GM18951 (cell line): ENCODE measurements at regions not wholly inside any gene's neighbourhood (a gene's known extent, or its start where the extent isn't known, plus 50 kb on each side); places are given as distances from the start of the nearest gene placed in this dataset.

Experiments
- POLR2A ChIP-seq: IDR thresholded peaks from 4 replicates; pipeline ENCODE4 v1.6.1; 2011; ENCODE audit warnings: mild to moderate bottlenecking; ENCODE audit not compliant: insufficient read length, insufficient read depth; ENCODE audit errors: extremely low read depth
- in situ Hi-C: fragments of 300-500 bp; cut with MboI; formaldehyde crosslinking; loops from one replicate; pipeline ENCODE4 v1.12.0; 2022; ENCODE audit warnings: low sequenced_read_pairs, mixed read lengths, inconsistent platforms; ENCODE audit not compliant: unreplicated experiment

GRCh38 chr19:29021232-29021916 lies 191.6 kb downstream of the UQCRFS1 start:
- TF ChIP-seq POLR2A, result no peak
- in situ Hi-C loops, result no loop called here

DNA sequence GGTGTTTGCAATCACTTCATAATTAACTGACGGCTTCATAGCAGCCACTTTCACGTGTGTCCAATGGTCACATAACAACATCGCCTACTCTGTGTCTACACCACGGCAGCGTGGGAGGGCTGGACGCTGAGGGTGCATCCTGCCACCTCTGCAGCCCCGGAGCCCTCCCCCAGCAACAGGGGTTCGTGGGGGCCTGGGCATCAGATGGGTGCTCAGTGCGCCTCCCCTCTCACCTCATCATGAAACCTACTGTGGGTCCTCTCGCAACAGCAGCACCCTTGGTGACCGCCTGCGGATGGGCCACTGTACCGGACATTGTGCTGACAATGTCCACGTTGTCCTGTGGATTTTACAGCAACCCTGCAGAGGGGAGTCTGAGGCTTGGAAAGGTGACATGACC lies 193.5 kb downstream of the UQCRFS1 start:
- TF ChIP-seq POLR2A, result no peak
- in situ Hi-C loops, result no loop called here

DNA sequence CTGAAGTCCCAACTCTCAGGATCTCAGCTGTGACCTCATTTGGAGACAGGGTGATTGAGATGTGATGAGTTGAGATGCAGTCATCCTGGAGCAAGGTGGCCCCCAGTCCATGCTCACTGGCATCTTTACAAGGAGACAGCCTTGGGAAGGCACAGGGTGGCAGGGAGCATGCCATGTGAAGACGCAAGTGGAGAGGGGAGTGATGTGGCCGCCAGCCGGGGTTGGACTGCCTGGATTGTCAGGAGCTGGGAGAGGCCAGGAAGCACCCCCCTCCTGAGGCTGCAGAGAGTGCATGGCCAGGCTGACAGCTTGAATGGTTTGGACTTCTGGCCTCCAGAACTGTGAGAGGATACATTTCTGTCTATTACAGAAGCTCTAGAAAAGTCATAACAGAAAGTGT lies 194.4 kb downstream of the UQCRFS1 start:
- in situ Hi-C loops, result no loop called here
- no peak for TF ChIP-seq POLR2A

DNA sequence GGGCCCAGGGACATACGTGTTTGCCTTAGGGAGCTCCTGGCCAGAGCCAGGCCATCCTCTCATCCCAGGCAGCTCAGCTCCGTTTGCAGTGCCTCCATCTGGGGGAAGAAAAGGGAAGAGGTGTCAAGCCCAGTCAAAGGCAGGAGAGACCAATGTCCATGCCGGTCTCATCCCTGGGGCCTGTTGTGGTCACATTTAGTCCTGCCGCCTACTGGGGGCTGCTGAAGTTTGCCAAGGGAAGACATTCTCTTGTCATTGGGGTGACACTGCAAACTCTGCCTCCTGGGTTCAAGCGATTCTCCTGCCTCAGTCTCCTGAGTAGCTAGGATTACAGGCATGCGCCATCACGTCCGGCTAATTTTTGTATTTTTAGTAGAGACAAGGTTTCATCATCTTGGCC lies 195.2 kb downstream of the UQCRFS1 start:
- no peak for TF ChIP-seq POLR2A

GRCh38 chr19:29016926-29017760 lies 195.8 kb downstream of the UQCRFS1 start:
- no peak for TF ChIP-seq POLR2A
- in situ Hi-C loops, result no loop called here

More for the DNA sequence above, 195.2 kb downstream of the UQCRFS1 start:
- in situ Hi-C loops, result no loop called here

DNA sequence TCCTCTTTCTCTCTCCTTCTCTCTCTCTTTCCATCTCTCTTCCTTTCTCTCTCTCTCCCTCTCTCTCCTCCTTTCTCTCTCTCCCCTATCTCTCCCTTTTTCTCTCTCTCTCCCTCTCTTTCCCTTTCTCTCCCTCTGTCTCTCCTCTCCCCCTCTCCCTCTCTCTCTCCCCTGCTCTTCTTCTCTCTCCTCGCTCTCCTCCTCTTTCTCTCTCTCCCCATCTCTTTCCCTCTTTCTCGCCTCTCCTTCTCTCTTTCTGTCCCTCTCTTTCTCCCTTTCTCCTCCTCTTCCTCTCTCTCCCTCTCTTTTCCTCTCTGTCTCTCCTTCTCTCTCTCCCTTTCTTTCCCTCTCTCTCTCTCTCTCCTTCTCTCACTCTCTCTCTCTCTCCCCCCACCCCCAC lies 196.6 kb downstream of the UQCRFS1 start:
- in situ Hi-C loops, result no loop called here
- no peak for TF ChIP-seq POLR2A

GRCh38 chr19:29015569-29015968 lies 197.4 kb downstream of the UQCRFS1 start:
- no peak for TF ChIP-seq POLR2A
- in situ Hi-C loops, result no loop called here

DNA sequence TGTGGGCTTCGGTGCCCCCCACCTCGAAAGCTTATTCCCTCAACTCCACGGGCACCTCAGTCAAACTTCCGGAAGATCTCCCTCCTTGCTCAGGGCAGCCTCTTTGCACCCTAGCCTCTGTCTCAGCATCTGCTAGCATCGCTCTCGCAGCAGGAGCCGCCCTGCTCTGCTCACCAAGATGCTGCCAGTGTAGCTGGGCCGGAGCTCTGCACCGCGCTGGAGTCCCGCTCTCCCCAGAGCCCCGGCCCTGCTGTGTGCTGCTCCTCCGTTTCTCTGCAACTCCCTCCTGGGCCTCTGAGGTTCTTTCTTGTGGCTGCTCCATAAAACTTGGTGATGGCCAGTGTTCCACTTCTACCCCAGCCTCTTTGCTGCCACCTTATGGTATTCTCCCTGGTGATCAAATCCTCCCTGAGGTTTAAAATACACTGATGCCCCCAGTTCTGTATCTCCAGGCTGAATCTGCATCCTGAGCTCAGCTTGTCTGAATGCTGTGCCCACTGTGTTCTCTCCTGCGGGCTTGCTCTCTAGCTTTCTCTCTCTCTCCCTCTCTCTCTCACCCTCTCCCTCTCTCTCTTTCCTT lies 198.0 kb downstream of the UQCRFS1 start:
- no peak for TF ChIP-seq POLR2A
- in situ Hi-C loops, result no loop called here

DNA sequence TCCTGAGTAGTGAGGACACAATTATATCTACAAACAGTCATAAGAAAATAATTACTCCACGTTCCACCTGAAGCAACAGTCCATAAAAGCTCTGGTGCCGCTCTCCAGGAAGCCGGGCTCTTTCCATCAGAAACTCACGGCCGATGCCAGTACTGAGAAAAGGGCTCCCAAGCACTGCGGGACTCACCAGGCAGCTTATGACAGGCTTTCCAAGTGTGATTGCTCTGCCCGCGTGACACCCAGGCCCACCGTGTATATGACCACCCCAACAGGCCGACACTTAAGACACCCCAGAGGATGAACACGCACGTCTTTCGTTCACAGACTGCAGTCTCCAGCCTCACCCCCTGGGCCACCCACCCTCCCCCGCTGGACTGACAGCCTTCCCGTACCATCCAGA lies 199.0 kb downstream of the UQCRFS1 start:
- TF ChIP-seq POLR2A, result no peak
- in situ Hi-C loops, result no loop called here

DNA sequence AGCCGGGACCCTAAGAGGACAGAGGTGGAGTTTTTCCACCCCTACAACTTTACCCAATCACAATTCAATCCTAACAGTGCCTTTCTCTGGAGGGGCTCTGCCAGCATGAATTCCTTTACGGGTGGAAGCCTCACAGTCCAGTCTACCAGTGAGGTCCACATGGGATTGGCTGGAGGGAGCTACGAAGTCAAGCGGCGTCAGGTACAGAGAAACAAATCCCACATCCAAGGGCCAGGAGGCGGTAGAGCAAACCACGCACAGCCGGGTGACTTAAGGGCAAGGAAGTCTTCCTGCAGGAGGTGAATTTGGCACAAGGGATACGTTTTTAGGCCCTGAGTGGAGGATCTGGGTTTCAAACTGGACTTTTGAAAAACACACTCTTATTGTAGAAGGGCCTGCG lies 199.6 kb downstream of the UQCRFS1 start:
- in situ Hi-C loops, result no loop called here
- no peak for TF ChIP-seq POLR2A

DNA sequence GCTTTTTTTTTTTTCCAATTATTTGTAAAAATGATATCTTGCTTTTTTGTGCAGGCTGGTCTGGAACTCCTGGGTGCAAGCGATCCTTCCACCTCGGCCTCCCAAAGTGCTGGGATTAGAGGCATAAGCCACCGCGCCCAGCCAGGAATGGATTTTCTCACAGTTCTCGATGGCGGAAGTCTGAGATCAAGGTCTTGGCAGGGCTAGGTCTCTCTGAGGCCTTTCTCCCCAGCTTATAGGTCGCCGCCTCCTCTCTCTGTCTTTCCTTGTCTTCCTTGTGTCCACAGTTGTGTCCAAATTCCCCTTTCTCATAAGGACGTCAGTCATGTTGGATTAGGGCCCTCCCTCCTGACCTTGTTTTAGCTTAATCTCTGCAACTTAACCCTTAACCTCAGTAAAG lies 200.5 kb downstream of the UQCRFS1 start:
- in situ Hi-C loops, result no loop called here
- TF ChIP-seq POLR2A, result no peak

- TF ChIP-seq POLR2A, result no peak
- in situ Hi-C loops, result no loop called here
Measured at GRCh38 chr19:29010276-29010675, 202.7 kb downstream of the UQCRFS1 start.

DNA sequence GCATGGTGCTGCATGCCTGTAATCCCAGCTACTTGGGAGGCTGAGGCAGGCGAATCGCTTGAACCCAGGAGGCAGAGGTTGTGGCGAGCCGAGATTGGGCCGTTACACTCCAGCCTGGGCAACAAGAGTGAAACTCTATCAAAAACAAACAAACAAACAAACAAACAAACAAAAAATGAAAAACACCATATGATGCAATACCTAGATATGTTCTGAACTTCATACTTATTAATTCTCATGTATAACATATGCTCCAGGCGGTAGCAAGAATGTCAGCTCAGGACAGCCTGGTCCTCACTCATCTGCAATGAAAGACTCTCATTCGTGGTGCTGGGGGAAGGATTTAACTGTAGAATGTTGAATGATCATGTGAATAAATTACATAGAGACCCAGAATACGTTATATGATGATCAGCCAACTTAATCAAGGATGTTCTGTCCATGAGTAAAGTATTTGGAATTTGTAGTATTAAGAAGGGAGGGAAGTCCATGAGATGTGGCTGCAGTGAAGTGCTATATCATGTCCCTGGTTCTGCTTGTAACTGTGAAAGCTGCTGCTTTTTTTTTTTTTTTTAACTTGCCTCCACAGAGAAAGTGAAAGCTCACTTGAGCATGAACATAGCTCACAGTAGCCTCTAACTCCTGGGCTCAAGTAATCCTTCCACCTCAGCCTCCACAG lies 206.8 kb downstream of the UQCRFS1 start:
- in situ Hi-C loops, result no loop called here
- TF ChIP-seq POLR2A, result no peak

- in situ Hi-C loops, result no loop called here
Measured at GRCh38 chr19:29004796-29005195, 208.2 kb downstream of the UQCRFS1 start.

More at GRCh38 chr19:29004796-29005195, 208.2 kb downstream of the UQCRFS1 start:
- no peak for TF ChIP-seq POLR2A
